A673 (cell line): ENCODE measurements at regions not wholly inside any gene's neighbourhood (a gene's known extent, or its start where the extent isn't known, plus 50 kb on each side); places are given as distances from the start of the nearest gene placed in this dataset.

Experiments
- CTCF ChIP-seq: fragments of 300-800, 200-600 bp; sonication (generic); conservative IDR thresholded peaks from 2 replicates; pipeline ENCODE4 v1.5.1; 2017; ENCODE audit warnings: low read depth, mild to moderate bottlenecking, antibody characterized with exemption, low read length, moderate library complexity, mixed read lengths
- EZH2 ChIP-seq: fragments of 200-600 bp; sonication (generic); IDR thresholded peaks from 2 replicates; pipeline ENCODE4 v1.6.1; 2017; ENCODE audit warnings: borderline replicate concordance, low read depth, mild to moderate bottlenecking, mixed read lengths, antibody characterized with exemption, low read length; ENCODE audit not compliant: poor library complexity, severe bottlenecking

- no peak for TF ChIP-seq CTCF
- TF ChIP-seq EZH2, result no peak
Measured at GRCh38 chr3:193816028-193816395, 223.0 kb downstream of the OPA1 start.
